SK-N-SH (cell line): ENCODE measurements at regions not wholly inside any gene's neighbourhood (a gene's known extent, or its start where the extent isn't known, plus 50 kb on each side); places are given as distances from the start of the nearest gene placed in this dataset.

ENCODE experiments used
- CTCF ChIA-PET: fragments of 300-600, 350-600 bp; formaldehyde crosslinking; extraction: SDS; loops from one replicate; lab custom pipeline; 2021; lab: Yijun Ruan, JAX
- POLR2A ChIA-PET: fragments of 350-600 bp; sonication (Branson Sonifier 250); formaldehyde crosslinking; extraction: SDS; loops from one replicate; lab custom pipeline; 2020; ENCODE audit warnings: antibody characterized with exemption, inconsistent platforms; lab: Yijun Ruan, JAX
- DNase-seq: peaks from one replicate; pipeline ENCODE4 v3.0.0; 2012
- H2AFZ ChIP-seq: fragments of 200-600 bp; sonication (generic); 2 replicates; pipeline ENCODE4 v1.8.1; 2016; ENCODE audit warnings: antibody characterized with exemption, mild to moderate bottlenecking, low read depth
- H3F3A ChIP-seq: fragments of 200-600 bp; sonication (generic); replicated peaks from 2 replicates; pipeline ENCODE3; 2016; ENCODE audit warnings: antibody characterized with exemption, mild to moderate bottlenecking; ENCODE audit not compliant: insufficient read depth
- H3K27ac ChIP-seq, 2 experiments: fragments of 200-500 bp in 1 of 2; fragments of 200-600 bp in 1 of 2; sonication (Bioruptor generic) in 1 of 2; sonication (generic), shearing (Covaris generic) in 1 of 2; 2 replicates each; pipeline versions ENCODE4 v1.5.1 to v1.6.1; 2014 to 2016; ENCODE audit warnings: low read depth in 2 of 2, inconsistent platforms in 1 of 2, low read length in 1 of 2, mild to moderate bottlenecking in 1 of 2, mixed read lengths in 1 of 2
- H3K27me3 ChIP-seq: fragments of 200-600 bp; sonication (generic), shearing (Covaris generic); 2 replicates; pipeline ENCODE4 v1.6.1; 2016; ENCODE audit warnings: mixed run types; ENCODE audit not compliant: insufficient read depth
- H3K36me3 ChIP-seq, 2 experiments: fragments of 200-500 bp in 1 of 2; fragments of 200-600 bp in 1 of 2; sonication (Bioruptor generic) in 1 of 2; sonication (generic) in 1 of 2; replicated peaks in 1 of 2; 2 replicates each; pipeline versions ENCODE3 to v1.5.1; 2014 to 2016; ENCODE audit warnings: low read length in 1 of 2, mild to moderate bottlenecking in 1 of 2; ENCODE audit not compliant: insufficient read depth in 2 of 2, control insufficient read depth in 1 of 2
- H3K4me1 ChIP-seq, 2 experiments: fragments of 200-500 bp in 1 of 2; fragments of 200-600 bp in 1 of 2; sonication (Bioruptor generic) in 1 of 2; sonication (generic), shearing (Covaris generic) in 1 of 2; 2 replicates each; pipeline versions ENCODE4 v1.5.1 to v1.6.1; 2014 to 2016; ENCODE audit warnings: low read depth in 1 of 2, low read length in 1 of 2, mixed run types in 1 of 2; ENCODE audit not compliant: insufficient read depth in 2 of 2, control insufficient read depth in 1 of 2
- H3K4me2 ChIP-seq: fragments of 200-600 bp; sonication (generic), shearing (Covaris generic); 2 replicates; pipeline ENCODE4 v1.6.1; 2017; ENCODE audit warnings: mixed run types
- H3K4me3 ChIP-seq, 2 experiments: fragments of 200-500 bp in 1 of 2; fragments of 200-600 bp in 1 of 2; sonication (Bioruptor generic) in 1 of 2; sonication (generic), shearing (Covaris generic) in 1 of 2; 2 replicates each; pipeline versions ENCODE4 v1.5.1 to v1.8.1; 2014 to 2016; ENCODE audit warnings: low read depth in 2 of 2, inconsistent platforms in 1 of 2, low read length in 1 of 2, mild to moderate bottlenecking in 1 of 2, mixed read lengths in 1 of 2, moderate library complexity in 1 of 2
- H3K79me2 ChIP-seq: fragments of 200-600 bp; sonication (generic); 2 replicates; pipeline ENCODE4 v1.8.1; 2017; ENCODE audit warnings: mild to moderate bottlenecking; ENCODE audit not compliant: insufficient read depth
- H3K9ac ChIP-seq: fragments of 200-600 bp; sonication (generic); 2 replicates; pipeline ENCODE4 v1.6.1; 2017; ENCODE audit warnings: mixed run types
- H3K9me2 ChIP-seq: fragments of 200-600 bp; sonication (generic); 2 replicates; pipeline ENCODE4 v1.6.1; 2017; ENCODE audit warnings: mixed run types
- H3K9me3 ChIP-seq: fragments of 200-600 bp; sonication (generic); 2 replicates; pipeline ENCODE4 v1.6.1; 2017; ENCODE audit warnings: mixed run types, mild to moderate bottlenecking, moderate library complexity
- H4K20me1 ChIP-seq: fragments of 200-600 bp; sonication (generic); 2 replicates; pipeline ENCODE4 v1.6.1; 2017; ENCODE audit warnings: mild to moderate bottlenecking, mixed run types; ENCODE audit not compliant: insufficient read depth
- EZH2phosphoT487 ChIP-seq: fragments of 200-600 bp; sonication (generic); IDR thresholded peaks from 2 replicates; pipeline ENCODE4 v1.6.1; 2017; ENCODE audit warnings: low read depth, mixed run types, mild to moderate bottlenecking, antibody characterized with exemption, moderate library complexity, borderline replicate concordance
- FOXJ3 ChIP-seq: sonication (generic); formaldehyde crosslinking; IDR thresholded peaks from 2 replicates; pipeline ENCODE4 v1.5.1; 2020; ENCODE audit warnings: mild to moderate bottlenecking, missing genetic modification reagents
- FOXM1 ChIP-seq: IDR thresholded peaks from 2 replicates; pipeline ENCODE4 v1.4.0; 2012; ENCODE audit warnings: low read depth, mild to moderate bottlenecking
- GATA2 ChIP-seq: sonication (generic); formaldehyde crosslinking; IDR thresholded peaks from 2 replicates; pipeline ENCODE4 v1.5.0; 2020; ENCODE audit warnings: mild to moderate bottlenecking, missing genetic modification reagents
- JUND ChIP-seq: IDR thresholded peaks from 2 replicates; pipeline ENCODE4 v1.4.0; 2012
- MEF2A ChIP-seq: IDR thresholded peaks from 2 replicates; pipeline ENCODE4 v1.4.0; 2012; ENCODE audit warnings: low read depth, borderline replicate concordance
- SIN3A ChIP-seq: IDR thresholded peaks from 2 replicates; pipeline ENCODE4 v1.6.1; 2012; ENCODE audit warnings: low read depth, mild to moderate bottlenecking, low read length, moderate library complexity, borderline replicate concordance
- TAF1 ChIP-seq: IDR thresholded peaks from 2 replicates; pipeline ENCODE4 v1.6.1; 2012; ENCODE audit warnings: low read depth, mild to moderate bottlenecking, low read length, moderate library complexity, borderline replicate concordance
- WGBS: methylation state at CpG from one replicate; pipeline ENCODE4 v1.1.6; 2017; ENCODE audit warnings: low lambda C conversion rate; 5-methylcytosine and 5-hydroxymethylcytosine counted together
- TF ChIP-seq, protein P1 (sequence below): IDR thresholded peaks from 2 replicates; pipeline ENCODE4; 2012
- TF ChIP-seq, protein P2 (sequence below): IDR thresholded peaks from 2 replicates; pipeline ENCODE4 v1.4.0; 2012; ENCODE audit warnings: low read depth
- TF ChIP-seq, protein P3 (sequence below): fragments of 200-600 bp; sonication (generic); IDR thresholded peaks from 2 replicates; pipeline ENCODE4 v1.6.1; 2017; ENCODE audit warnings: antibody characterized with exemption, mild to moderate bottlenecking, moderate library complexity

DNA sequence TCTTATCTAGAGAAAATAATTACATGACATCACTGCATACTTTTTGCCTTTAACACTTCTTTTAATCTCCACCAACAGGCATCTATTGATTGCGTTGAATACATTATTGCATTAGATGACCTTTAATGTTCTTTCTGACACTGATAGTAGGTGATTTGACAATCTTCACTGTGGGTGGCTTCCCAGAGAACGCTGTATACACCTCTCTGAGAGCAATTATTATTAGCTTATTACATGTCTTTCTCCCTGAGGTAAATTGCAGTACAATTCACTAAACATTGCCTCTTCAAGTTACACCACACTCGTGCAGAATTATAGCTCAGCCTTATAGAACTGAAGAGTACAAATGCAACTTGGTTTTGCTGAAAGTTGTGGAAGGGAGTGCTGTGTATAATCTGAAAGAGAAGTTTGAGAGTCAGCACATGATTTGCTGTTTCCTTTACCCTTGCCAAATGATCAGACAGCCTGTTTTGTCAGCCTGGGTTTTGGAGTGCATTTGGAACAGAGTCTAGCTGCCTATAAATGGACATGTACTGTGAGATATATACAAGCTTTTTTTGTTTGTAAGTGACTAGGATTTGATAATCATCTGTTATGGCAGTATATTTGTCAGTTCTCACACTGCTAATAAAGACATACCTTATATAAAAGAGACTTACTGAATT lies 369.2 kb downstream of the CCER1 start:
- Histone ChIP-seq H3K4me1 (no peaks in the 10 kb centered on the region; a peak in 1 of 4 replicates), H3K4me3 (no peak overlapping the region), H3K9me2 (no peaks in the 10 kb centered on the region), H4K20me1 (no peaks in the 10 kb centered on the region), H3K27ac (no peak overlapping the region), H3K79me2 (no peaks in the 10 kb centered on the region), H3K9ac (no peak overlapping the region), H3K27me3 (no peaks in the 10 kb centered on the region), H3K4me2 (no peak overlapping the region), H3K9me3 (no peaks in the 10 kb centered on the region), H3K36me3 (no peaks in the 10 kb centered on the region), H3F3A (no peaks in the 10 kb centered on the region), H2AFZ (no peak overlapping the region)
- CTCF ChIA-PET, result interaction anchor here (0.7 to 1.9 kb wide), 3 partner anchors 10 to 268 kb away, joined by 4 to 5 read pairs (median 4); no protein-coding TSS in a partner anchor
- 39% methylated on average over 3 of the region's 3 CpGs for WGBS
- no peak for DNase-seq
- TF ChIP-seq, protein P1, sequence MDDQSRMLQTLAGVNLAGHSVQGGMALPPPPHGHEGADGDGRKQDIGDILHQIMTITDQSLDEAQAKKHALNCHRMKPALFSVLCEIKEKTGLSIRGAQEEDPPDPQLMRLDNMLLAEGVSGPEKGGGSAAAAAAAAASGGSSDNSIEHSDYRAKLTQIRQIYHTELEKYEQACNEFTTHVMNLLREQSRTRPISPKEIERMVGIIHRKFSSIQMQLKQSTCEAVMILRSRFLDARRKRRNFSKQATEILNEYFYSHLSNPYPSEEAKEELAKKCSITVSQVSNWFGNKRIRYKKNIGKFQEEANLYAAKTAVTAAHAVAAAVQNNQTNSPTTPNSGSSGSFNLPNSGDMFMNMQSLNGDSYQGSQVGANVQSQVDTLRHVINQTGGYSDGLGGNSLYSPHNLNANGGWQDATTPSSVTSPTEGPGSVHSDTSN, result no peak
- POLR2A ChIA-PET, result interaction anchor here (0.6 kb wide), 1 partner anchor 22 kb away, joined by 3 read pairs; no protein-coding TSS in a partner anchor

DNA sequence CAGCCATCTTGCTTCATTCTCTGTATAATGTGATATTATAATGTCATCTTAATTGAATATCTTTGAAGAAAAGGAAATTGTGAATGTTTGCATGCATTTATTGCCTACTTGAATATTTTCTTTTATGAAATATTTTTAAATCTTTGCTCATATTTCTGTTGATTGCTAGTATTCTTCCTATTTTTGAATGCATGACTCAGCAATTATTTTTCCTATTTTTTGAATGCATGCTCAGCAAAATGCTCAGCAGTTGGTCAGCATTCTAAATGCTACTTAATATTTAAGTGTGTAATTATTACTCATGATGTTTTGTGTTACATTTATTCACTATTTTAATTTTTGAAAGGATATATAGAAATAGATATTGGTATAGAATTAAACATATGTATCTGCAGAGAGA lies 378.3 kb downstream of the CCER1 start:
- no peak overlapping the region for H3K4me2 ChIP-seq
- H3K27ac ChIP-seq, result no peak overlapping the region
- H3K9me3 ChIP-seq, result no peaks in the 10 kb centered on the region; the same call in 1 of the 2 replicates
- H3K27me3 ChIP-seq, result no peaks in the 10 kb centered on the region
- TF ChIP-seq MEF2A (no peak), FOXM1 (no peak)
- TF ChIP-seq, protein P2, sequence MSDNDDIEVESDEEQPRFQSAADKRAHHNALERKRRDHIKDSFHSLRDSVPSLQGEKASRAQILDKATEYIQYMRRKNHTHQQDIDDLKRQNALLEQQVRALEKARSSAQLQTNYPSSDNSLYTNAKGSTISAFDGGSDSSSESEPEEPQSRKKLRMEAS, result no peak
- TF ChIP-seq, protein P3, sequence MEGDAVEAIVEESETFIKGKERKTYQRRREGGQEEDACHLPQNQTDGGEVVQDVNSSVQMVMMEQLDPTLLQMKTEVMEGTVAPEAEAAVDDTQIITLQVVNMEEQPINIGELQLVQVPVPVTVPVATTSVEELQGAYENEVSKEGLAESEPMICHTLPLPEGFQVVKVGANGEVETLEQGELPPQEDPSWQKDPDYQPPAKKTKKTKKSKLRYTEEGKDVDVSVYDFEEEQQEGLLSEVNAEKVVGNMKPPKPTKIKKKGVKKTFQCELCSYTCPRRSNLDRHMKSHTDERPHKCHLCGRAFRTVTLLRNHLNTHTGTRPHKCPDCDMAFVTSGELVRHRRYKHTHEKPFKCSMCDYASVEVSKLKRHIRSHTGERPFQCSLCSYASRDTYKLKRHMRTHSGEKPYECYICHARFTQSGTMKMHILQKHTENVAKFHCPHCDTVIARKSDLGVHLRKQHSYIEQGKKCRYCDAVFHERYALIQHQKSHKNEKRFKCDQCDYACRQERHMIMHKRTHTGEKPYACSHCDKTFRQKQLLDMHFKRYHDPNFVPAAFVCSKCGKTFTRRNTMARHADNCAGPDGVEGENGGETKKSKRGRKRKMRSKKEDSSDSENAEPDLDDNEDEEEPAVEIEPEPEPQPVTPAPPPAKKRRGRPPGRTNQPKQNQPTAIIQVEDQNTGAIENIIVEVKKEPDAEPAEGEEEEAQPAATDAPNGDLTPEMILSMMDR, result no peak
- no peak overlapping the region for H3K9ac ChIP-seq
- POLR2A ChIA-PET, result no interaction called here
- H3K79me2 ChIP-seq, result no peaks in the 10 kb centered on the region
- H2AFZ ChIP-seq, result no peak overlapping the region
- DNase-seq, result no peak
- H3K4me3 ChIP-seq, result no peak overlapping the region
- H3K4me1 ChIP-seq, result no peaks in the 10 kb centered on the region; a peak in 1 of 4 replicates
- H4K20me1 ChIP-seq, result no peaks in the 10 kb centered on the region
- CTCF ChIA-PET, result no interaction called here
- no peaks in the 10 kb centered on the region for H3F3A ChIP-seq
- H3K9me2 ChIP-seq, result no peaks in the 10 kb centered on the region
- H3K36me3 ChIP-seq, result no peaks in the 10 kb centered on the region

DNA sequence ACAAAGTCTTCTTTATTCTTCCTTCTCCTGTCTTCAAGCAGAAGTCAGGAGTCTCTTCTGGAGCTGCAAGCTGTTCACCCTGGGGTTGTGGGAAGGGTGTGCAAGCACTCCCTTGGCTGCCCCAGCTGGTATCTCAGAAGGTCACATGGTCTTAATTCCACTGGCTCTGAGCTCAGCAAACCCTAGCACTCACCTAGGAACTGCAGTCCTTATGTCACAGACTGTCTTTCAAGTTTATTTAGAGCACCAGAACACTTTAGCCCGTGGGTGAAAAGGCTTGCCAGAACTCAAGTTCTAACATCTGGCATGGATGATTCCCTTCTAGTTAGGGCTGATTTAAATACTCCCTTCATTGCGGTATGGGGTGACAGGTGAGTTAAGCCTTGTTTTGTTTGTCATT lies 379.0 kb downstream of the CCER1 start:
- Histone ChIP-seq H4K20me1 (no peaks in the 10 kb centered on the region), H3K9ac (no peak overlapping the region), H3K27ac (no peak overlapping the region), H3K79me2 (no peaks in the 10 kb centered on the region), H3K27me3 (no peaks in the 10 kb centered on the region), H2AFZ (no peak overlapping the region), H3K9me3 (no peaks in the 10 kb centered on the region; the same call in 1 of the 2 replicates), H3K36me3 (no peaks in the 10 kb centered on the region), H3K4me2 (no peak overlapping the region), H3F3A (no peaks in the 10 kb centered on the region), H3K9me2 (no peaks in the 10 kb centered on the region), H3K4me1 (no peaks in the 10 kb centered on the region; a peak in 1 of 4 replicates), H3K4me3 (no peak overlapping the region)
- WGBS, result 51% methylated on average over 2 of the region's 2 CpGs
- CTCF ChIA-PET, result no interaction called here
- TF ChIP-seq TAF1 (no peak), SIN3A (no peak), JUND (no peak), GATA2 (CRISPR knock-in tag) (no peak), MEF2A (no peak), EZH2phosphoT487 (no peak), FOXJ3 (CRISPR knock-in tag) (no peak)
- TF ChIP-seq, protein P1, result no peak
- TF ChIP-seq, protein P3, result no peak
- POLR2A ChIA-PET, result no interaction called here
- DNase-seq, result no peak
